CD4-positive, alpha-beta T cell (primary cell): ENCODE measurements at regions not wholly inside any gene's neighbourhood (a gene's known extent, or its start where the extent isn't known, plus 50 kb on each side); places are given as distances from the start of the nearest gene placed in this dataset.

ENCODE experiments used
- ATAC-seq: fragments of 200-7000 bp; cut with Tn5 transposase; one replicate; pipeline ENCODE4 v1.10.0; 2022; ENCODE audit warnings: mild to moderate bottlenecking; ENCODE audit not compliant: poor library complexity
- CTCF ChIA-PET: fragments of 350-600 bp; sonication (Branson Sonifier 250); formaldehyde crosslinking; loops from one replicate; lab custom pipeline; 2021; ENCODE audit warnings: antibody characterized with exemption, inconsistent platforms; lab: Charles Lee
- POLR2A ChIA-PET: fragments of 350-600 bp; sonication (Branson Sonifier 250); formaldehyde crosslinking; loops from one replicate; lab custom pipeline; 2021; ENCODE audit warnings: antibody characterized with exemption, inconsistent platforms; lab: Charles Lee
- DNase-seq, 14 experiments: peaks; one replicate each; pipeline ENCODE4 v3.0.0-alpha.2; 2013 to 2020; ENCODE audit warnings: mixed read lengths in 2 of 14
- H3K27ac ChIP-seq, 2 donors: one replicate each; pipeline versions ENCODE4 v1.5.1 to v1.7.0; 2013; ENCODE audit warnings: low read length in 2 of 2, low read depth in 1 of 2, mild to moderate bottlenecking in 1 of 2
- H3K27me3 ChIP-seq, 2 experiments: 1 replicate in 1 of 2; 2 replicates in 1 of 2; pipeline versions ENCODE4 v1.6.1 to v1.7.0; 2013; ENCODE audit warnings: low read length in 2 of 2, control low read depth in 1 of 2, mild to moderate bottlenecking in 1 of 2, moderate library complexity in 1 of 2; ENCODE audit not compliant: insufficient read depth in 2 of 2, control insufficient read depth in 1 of 2
- H3K36me3 ChIP-seq: one replicate; pipeline ENCODE4 v1.6.1; 2013; ENCODE audit warnings: low read length, control low read depth; ENCODE audit not compliant: insufficient read depth
- H3K4me1 ChIP-seq: one replicate; pipeline ENCODE4 v1.6.1; 2013; ENCODE audit warnings: low read length, control low read depth; ENCODE audit not compliant: insufficient read depth
- H3K4me3 ChIP-seq: one replicate; pipeline ENCODE4 v1.5.1; 2013; ENCODE audit warnings: mild to moderate bottlenecking, low read length, moderate library complexity
- H3K9me3 ChIP-seq, 2 experiments: 1 replicate in 1 of 2; 2 replicates in 1 of 2; pipeline versions ENCODE4 v1.6.1 to v1.7.0; 2013; ENCODE audit warnings: low read length in 2 of 2, mild to moderate bottlenecking in 2 of 2, control low read depth in 1 of 2, moderate library complexity in 1 of 2; ENCODE audit not compliant: control insufficient read depth in 1 of 2, insufficient read depth in 1 of 2
- H3K27ac Mint-ChIP-seq: one replicate; pipeline ENCODE4 v1.8.0; 2020; ENCODE audit warnings: mixed read lengths
- H3K27me3 Mint-ChIP-seq: one replicate; pipeline ENCODE4 v1.8.0; 2021; ENCODE audit warnings: mixed read lengths
- H3K36me3 Mint-ChIP-seq: one replicate; pipeline ENCODE4 v1.8.0; 2021; ENCODE audit warnings: low read depth, mixed read lengths
- H3K4me1 Mint-ChIP-seq: one replicate; pipeline ENCODE4 v1.8.0; 2021; ENCODE audit warnings: low read depth, mixed read lengths
- H3K4me3 Mint-ChIP-seq: one replicate; pipeline ENCODE4 v1.8.0; 2020; ENCODE audit warnings: mild to moderate bottlenecking, mixed read lengths
- H3K9me3 Mint-ChIP-seq: one replicate; pipeline ENCODE4 v1.8.0; 2020; ENCODE audit warnings: mixed read lengths
- CTCF ChIP-seq: fragments of 200-600 bp; IDR thresholded peaks from one replicate; pipeline ENCODE4 v1.8.0; 2022; ENCODE audit warnings: antibody characterized with exemption, mild to moderate bottlenecking
- intact Hi-C, 2 experiments: fragments of 100-400 bp; cut with DNase I in 1 of 2; cut with micrococcal nuclease in 1 of 2; formaldehyde crosslinking; loops; one replicate each; pipeline versions ENCODE4 v1.15.1 to v1.9.0; 2023 to 2025; cut with DNase I, micrococcal nuclease

DNA sequence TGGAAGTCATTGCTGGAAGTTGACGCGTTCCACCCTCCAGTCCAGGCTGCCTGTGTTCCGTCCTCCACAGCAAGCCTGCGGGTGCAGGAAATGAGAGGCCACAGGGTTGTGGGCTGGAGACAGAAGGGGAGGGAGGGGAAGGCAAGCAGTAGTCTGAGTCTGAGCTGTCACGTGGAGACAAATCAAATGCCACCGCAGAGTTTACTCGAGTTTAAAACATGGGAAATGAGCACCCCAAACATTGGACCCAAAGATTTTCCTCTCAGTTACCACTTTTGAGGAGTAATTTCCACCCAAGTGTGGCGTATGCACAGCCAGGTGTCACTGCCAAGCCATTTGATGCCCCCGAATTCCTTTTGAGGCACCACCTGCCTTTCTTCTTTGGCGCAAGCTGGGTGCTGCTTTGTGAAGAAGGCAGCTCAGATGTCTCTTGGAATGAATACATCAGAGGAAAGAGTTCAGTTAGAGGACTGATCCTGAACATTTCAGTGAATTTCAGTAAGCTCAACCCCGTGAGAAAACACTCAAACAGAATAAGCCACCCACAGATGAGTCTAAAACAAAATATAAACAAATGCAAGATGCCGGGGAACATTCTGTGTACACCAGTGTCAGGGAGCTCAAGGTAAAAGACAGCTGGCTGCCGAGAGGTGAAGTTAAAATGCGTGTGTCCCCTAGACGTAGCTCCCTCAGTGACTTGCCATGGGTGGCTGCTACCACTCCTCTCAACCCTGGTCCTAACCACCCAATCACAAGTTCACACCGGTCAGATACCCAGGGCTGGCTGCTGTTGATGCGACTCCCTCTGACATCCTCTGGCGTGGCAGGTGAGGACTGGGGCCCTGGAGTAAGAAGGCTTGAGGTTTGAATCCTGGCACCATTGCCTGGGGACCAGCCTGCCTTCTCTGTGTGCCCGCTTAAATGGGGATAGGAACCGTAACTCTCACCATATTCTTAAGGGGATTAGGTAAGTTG lies 203.8 kb downstream of the UACA start:
- TF ChIP-seq CTCF: no peak
- peak; percentile 82 for ATAC-seq
- intact Hi-C loops: loop anchor here (1.0 to 10.0 kb wide), 7 partner anchors 24 to 1092 kb away; no protein-coding TSS in a partner anchor
- ChIA-PET CTCF (interaction anchor here (1.3 to 1.4 kb wide), 2 partner anchors 72 to 93 kb away, joined by 3 to 4 read pairs; no protein-coding TSS in a partner anchor), POLR2A (interaction anchor here (0.6 to 6.5 kb wide), 18 partner anchors 8 to 1107 kb away, joined by 3 to 83 read pairs (median 4); partner anchors contain the start of genes RPLP1 and TLE3)
- H3K27me3 ChIP-seq: no peaks in the 10 kb centered on the region
- no peaks in the 10 kb centered on the region for H3K36me3 Mint-ChIP-seq
- H3K36me3 ChIP-seq: no peaks in the 10 kb centered on the region
- no peaks in the 10 kb centered on the region for H3K27me3 Mint-ChIP-seq
- DNase-seq: peak; percentile 56 to 87 (median 66)
- H3K27ac ChIP-seq: peak overlapping the region; percentile 16 to 42
- H3K4me1 ChIP-seq: peaks cover 69% of the 10 kb centered on the region
- H3K4me3 ChIP-seq: peak overlapping the region; percentile 53
- H3K4me1 Mint-ChIP-seq: peaks cover 4% of the 10 kb centered on the region
- H3K9me3 Mint-ChIP-seq: no peaks in the 10 kb centered on the region
- no peak overlapping the region for H3K4me3 Mint-ChIP-seq
- H3K9me3 ChIP-seq: no peaks in the 10 kb centered on the region
- H3K27ac Mint-ChIP-seq: no peak overlapping the region

GRCh38 chr15:70558406-70559264 lies 204.7 kb downstream of the UACA start:
- peaks cover 69% of the 10 kb centered on the region for H3K4me1 ChIP-seq
- ChIA-PET CTCF (interaction anchor here (1.3 to 1.4 kb wide), 2 partner anchors 71 to 92 kb away, joined by 3 to 4 read pairs; no protein-coding TSS in a partner anchor), POLR2A (interaction anchor here (0.7 to 6.5 kb wide), 11 partner anchors 7 to 1106 kb away, joined by 3 to 83 read pairs (median 4); partner anchors contain the start of genes RPLP1 and TLE3)
- H3K4me3 Mint-ChIP-seq: no peak overlapping the region
- peak in 2 of 14 experiments; percentile 13 to 14 for DNase-seq
- ATAC-seq: no peak
- no peaks in the 10 kb centered on the region for H3K27me3 Mint-ChIP-seq
- peak overlapping the region in 1 of 2 donors; percentile 26 for H3K27ac ChIP-seq
- no peak overlapping the region for H3K27ac Mint-ChIP-seq
- H3K9me3 ChIP-seq: no peaks in the 10 kb centered on the region
- H3K4me1 Mint-ChIP-seq: peaks cover 4% of the 10 kb centered on the region
- no peaks in the 10 kb centered on the region for H3K36me3 ChIP-seq
- H3K27me3 ChIP-seq: no peaks in the 10 kb centered on the region
- H3K36me3 Mint-ChIP-seq: no peaks in the 10 kb centered on the region
- intact Hi-C loops: loop anchor here (1.0 to 10.0 kb wide), 6 partner anchors 23 to 1091 kb away; no protein-coding TSS in a partner anchor
- no peak for TF ChIP-seq CTCF
- no peaks in the 10 kb centered on the region for H3K9me3 Mint-ChIP-seq
- H3K4me3 ChIP-seq: peak overlapping the region; percentile 53
